WTC11 (cell line): ENCODE measurements at regions not wholly inside any gene's neighbourhood (a gene's known extent, or its start where the extent isn't known, plus 50 kb on each side); places are given as distances from the start of the nearest gene placed in this dataset.

ENCODE experiments used
- ATAC-seq: fragments of 200-7000 bp; cut with Tn5 transposase; 2 replicates; pipeline ENCODE4 v1.10.0; 2021; ENCODE audit warnings: mild to moderate bottlenecking, moderate library complexity
- CTCF ChIA-PET: fragments of 300-600 bp; sonication (Branson Sonifier 250); formaldehyde crosslinking; loops from one replicate; lab custom pipeline; 2021; ENCODE audit warnings: antibody characterized with exemption; lab: Charles Lee
- POLR2A ChIA-PET: fragments of 350-600 bp; sonication (Branson Sonifier 250); formaldehyde crosslinking; loops from one replicate; lab custom pipeline; 2021; ENCODE audit warnings: antibody characterized with exemption; lab: Charles Lee
- DNase-seq: peaks from one replicate; pipeline ENCODE4 v3.0.0; 2021; ENCODE audit warnings: low spot score
- H3K27ac Mint-ChIP-seq: 2 replicates; pipeline ENCODE4 v1.8.0; 2021; ENCODE audit warnings: mixed read lengths
- H3K27me3 Mint-ChIP-seq: 2 replicates; pipeline ENCODE4 v1.8.0; 2021; ENCODE audit warnings: low read depth, mild to moderate bottlenecking, moderate library complexity, mixed read lengths
- H3K36me3 Mint-ChIP-seq: 2 replicates; pipeline ENCODE4 v1.8.0; 2021; ENCODE audit warnings: mixed read lengths
- H3K4me1 Mint-ChIP-seq: 2 replicates; pipeline ENCODE4 v1.8.0; 2022; ENCODE audit warnings: mixed read lengths
- H3K4me3 Mint-ChIP-seq: 2 replicates; pipeline ENCODE4 v1.8.0; 2021; ENCODE audit warnings: mild to moderate bottlenecking, moderate library complexity, mixed read lengths
- H3K9me3 Mint-ChIP-seq: 2 replicates; pipeline ENCODE4 v1.8.0; 2021; ENCODE audit warnings: mixed read lengths
- ATF1 ChIP-seq: sonication (generic); formaldehyde crosslinking; IDR thresholded peaks from 2 replicates; pipeline ENCODE4 v1.8.1; 2023; ENCODE audit warnings: mild to moderate bottlenecking, moderate library complexity, missing genetic modification reagents
- CREM ChIP-seq: sonication (generic); formaldehyde crosslinking; IDR thresholded peaks from 2 replicates; pipeline ENCODE4 v1.8.1; 2022; ENCODE audit warnings: mild to moderate bottlenecking, missing genetic modification reagents, moderate library complexity
- E2F1 ChIP-seq: sonication (generic); formaldehyde crosslinking; IDR thresholded peaks from 2 replicates; pipeline ENCODE4 v1.8.0; 2022; ENCODE audit warnings: mild to moderate bottlenecking, missing genetic modification reagents
- E2F4 ChIP-seq: sonication (generic); formaldehyde crosslinking; IDR thresholded peaks from 2 replicates; pipeline ENCODE4 v1.8.1; 2022; ENCODE audit warnings: low read depth, mild to moderate bottlenecking, moderate library complexity, missing genetic modification reagents, borderline replicate concordance
- EMX1 ChIP-seq: fragments of 250-450 bp; sonication (Bioruptor Pico); IDR thresholded peaks from 2 replicates; pipeline ENCODE4 v1.8.0; 2021; ENCODE audit warnings: mild to moderate bottlenecking
- KAT7 ChIP-seq: sonication (generic); formaldehyde crosslinking; IDR thresholded peaks from 2 replicates; pipeline ENCODE4 v1.8.1; 2023; ENCODE audit warnings: missing genetic modification reagents, mild to moderate bottlenecking, borderline replicate concordance
- MXD4 ChIP-seq: fragments of 250-450 bp; sonication (Bioruptor Pico); IDR thresholded peaks from 2 replicates; pipeline ENCODE4 v1.8.0; 2021; ENCODE audit warnings: mild to moderate bottlenecking, moderate library complexity, borderline replicate concordance
- NFATC4 ChIP-seq: fragments of 250-450 bp; sonication (Bioruptor Pico); IDR thresholded peaks from 2 replicates; pipeline ENCODE4 v1.9.0; 2021; ENCODE audit warnings: mild to moderate bottlenecking
- PRRX2 ChIP-seq: fragments of 250-450 bp; sonication (Bioruptor Pico); IDR thresholded peaks from 2 replicates; pipeline ENCODE4 v1.8.0; 2021; ENCODE audit warnings: mild to moderate bottlenecking
- RORB ChIP-seq: fragments of 250-450 bp; sonication (Bioruptor Pico); IDR thresholded peaks from 2 replicates; pipeline ENCODE4 v1.9.0; 2021; ENCODE audit warnings: mild to moderate bottlenecking
- TCF7 ChIP-seq: sonication (generic); formaldehyde crosslinking; IDR thresholded peaks from 2 replicates; pipeline ENCODE4 v1.8.0; 2022; ENCODE audit warnings: mild to moderate bottlenecking, low read depth, missing genetic modification reagents, moderate library complexity
- ZNF138 ChIP-seq: sonication (generic); formaldehyde crosslinking; conservative IDR thresholded peaks from 2 replicates; pipeline ENCODE4 v1.8.1; 2022; ENCODE audit warnings: mild to moderate bottlenecking, moderate library complexity, missing genetic modification reagents
- TF ChIP-seq, protein P1 (sequence below): sonication (generic); formaldehyde crosslinking; IDR thresholded peaks from 2 replicates; pipeline ENCODE4 v1.8.0; 2023; ENCODE audit warnings: mild to moderate bottlenecking, missing genetic modification reagents
- TF ChIP-seq, protein P2 (sequence below): sonication (generic); formaldehyde crosslinking; IDR thresholded peaks from 2 replicates; pipeline ENCODE4 v1.8.0; 2023; ENCODE audit warnings: missing genetic modification reagents, mild to moderate bottlenecking, borderline replicate concordance
- TF ChIP-seq, protein P3 (sequence below): sonication (generic); formaldehyde crosslinking; IDR thresholded peaks from 2 replicates; pipeline ENCODE4 v1.8.0; 2023; ENCODE audit warnings: missing genetic modification reagents

GRCh38 chr3:6719999-6720398 lies 140.9 kb upstream of the GRM7 start (continued):
- TF ChIP-seq, protein P1, sequence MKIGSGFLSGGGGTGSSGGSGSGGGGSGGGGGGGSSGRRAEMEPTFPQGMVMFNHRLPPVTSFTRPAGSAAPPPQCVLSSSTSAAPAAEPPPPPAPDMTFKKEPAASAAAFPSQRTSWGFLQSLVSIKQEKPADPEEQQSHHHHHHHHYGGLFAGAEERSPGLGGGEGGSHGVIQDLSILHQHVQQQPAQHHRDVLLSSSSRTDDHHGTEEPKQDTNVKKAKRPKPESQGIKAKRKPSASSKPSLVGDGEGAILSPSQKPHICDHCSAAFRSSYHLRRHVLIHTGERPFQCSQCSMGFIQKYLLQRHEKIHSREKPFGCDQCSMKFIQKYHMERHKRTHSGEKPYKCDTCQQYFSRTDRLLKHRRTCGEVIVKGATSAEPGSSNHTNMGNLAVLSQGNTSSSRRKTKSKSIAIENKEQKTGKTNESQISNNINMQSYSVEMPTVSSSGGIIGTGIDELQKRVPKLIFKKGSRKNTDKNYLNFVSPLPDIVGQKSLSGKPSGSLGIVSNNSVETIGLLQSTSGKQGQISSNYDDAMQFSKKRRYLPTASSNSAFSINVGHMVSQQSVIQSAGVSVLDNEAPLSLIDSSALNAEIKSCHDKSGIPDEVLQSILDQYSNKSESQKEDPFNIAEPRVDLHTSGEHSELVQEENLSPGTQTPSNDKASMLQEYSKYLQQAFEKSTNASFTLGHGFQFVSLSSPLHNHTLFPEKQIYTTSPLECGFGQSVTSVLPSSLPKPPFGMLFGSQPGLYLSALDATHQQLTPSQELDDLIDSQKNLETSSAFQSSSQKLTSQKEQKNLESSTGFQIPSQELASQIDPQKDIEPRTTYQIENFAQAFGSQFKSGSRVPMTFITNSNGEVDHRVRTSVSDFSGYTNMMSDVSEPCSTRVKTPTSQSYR (CRISPR knock-in tag): no peak
- TF ChIP-seq E2F4: no peak

DNA sequence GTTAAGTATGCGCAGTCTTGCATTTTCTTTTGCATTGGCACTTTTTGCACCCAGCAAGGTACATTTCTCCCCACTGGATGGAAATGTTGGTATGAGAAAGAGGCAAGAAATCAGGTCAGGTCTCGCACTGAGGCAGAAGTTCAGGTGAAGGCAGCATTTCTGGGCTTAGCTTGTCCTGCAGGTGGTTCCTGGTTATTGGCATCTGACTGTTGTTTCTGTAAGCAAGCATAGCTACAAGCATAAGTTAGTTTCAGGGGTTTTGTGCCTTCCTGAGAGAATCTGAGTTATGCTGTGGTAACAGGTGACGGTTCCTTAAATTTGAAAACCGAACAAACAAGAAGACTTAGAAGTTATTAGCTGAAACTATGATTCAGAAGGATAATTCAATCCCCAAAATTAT lies 139.4 kb upstream of the GRM7 start:
- Mint-ChIP-seq H3K4me3 (no peak overlapping the region), H3K27me3 (no peaks in the 10 kb centered on the region), H3K36me3 (peaks cover 28% of the 10 kb centered on the region), H3K4me1 (no peaks in the 10 kb centered on the region), H3K27ac (no peak overlapping the region), H3K9me3 (peaks cover 41% of the 10 kb centered on the region)
- CTCF ChIA-PET: no interaction called here
- TF ChIP-seq, protein P1 (CRISPR knock-in tag): no peak
- TF ChIP-seq ATF1 (CRISPR knock-in tag) (no peak), E2F1 (no peak), CREM (no peak), PRRX2 (CRISPR knock-in tag) (no peak), ZNF138 (CRISPR knock-in tag) (no peak), EMX1 (CRISPR knock-in tag) (no peak)
- TF ChIP-seq, protein P2, sequence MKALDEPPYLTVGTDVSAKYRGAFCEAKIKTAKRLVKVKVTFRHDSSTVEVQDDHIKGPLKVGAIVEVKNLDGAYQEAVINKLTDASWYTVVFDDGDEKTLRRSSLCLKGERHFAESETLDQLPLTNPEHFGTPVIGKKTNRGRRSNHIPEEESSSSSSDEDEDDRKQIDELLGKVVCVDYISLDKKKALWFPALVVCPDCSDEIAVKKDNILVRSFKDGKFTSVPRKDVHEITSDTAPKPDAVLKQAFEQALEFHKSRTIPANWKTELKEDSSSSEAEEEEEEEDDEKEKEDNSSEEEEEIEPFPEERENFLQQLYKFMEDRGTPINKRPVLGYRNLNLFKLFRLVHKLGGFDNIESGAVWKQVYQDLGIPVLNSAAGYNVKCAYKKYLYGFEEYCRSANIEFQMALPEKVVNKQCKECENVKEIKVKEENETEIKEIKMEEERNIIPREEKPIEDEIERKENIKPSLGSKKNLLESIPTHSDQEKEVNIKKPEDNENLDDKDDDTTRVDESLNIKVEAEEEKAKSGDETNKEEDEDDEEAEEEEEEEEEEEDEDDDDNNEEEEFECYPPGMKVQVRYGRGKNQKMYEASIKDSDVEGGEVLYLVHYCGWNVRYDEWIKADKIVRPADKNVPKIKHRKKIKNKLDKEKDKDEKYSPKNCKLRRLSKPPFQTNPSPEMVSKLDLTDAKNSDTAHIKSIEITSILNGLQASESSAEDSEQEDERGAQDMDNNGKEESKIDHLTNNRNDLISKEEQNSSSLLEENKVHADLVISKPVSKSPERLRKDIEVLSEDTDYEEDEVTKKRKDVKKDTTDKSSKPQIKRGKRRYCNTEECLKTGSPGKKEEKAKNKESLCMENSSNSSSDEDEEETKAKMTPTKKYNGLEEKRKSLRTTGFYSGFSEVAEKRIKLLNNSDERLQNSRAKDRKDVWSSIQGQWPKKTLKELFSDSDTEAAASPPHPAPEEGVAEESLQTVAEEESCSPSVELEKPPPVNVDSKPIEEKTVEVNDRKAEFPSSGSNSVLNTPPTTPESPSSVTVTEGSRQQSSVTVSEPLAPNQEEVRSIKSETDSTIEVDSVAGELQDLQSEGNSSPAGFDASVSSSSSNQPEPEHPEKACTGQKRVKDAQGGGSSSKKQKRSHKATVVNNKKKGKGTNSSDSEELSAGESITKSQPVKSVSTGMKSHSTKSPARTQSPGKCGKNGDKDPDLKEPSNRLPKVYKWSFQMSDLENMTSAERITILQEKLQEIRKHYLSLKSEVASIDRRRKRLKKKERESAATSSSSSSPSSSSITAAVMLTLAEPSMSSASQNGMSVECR (CRISPR knock-in tag): no peak
- TF ChIP-seq, protein P3, sequence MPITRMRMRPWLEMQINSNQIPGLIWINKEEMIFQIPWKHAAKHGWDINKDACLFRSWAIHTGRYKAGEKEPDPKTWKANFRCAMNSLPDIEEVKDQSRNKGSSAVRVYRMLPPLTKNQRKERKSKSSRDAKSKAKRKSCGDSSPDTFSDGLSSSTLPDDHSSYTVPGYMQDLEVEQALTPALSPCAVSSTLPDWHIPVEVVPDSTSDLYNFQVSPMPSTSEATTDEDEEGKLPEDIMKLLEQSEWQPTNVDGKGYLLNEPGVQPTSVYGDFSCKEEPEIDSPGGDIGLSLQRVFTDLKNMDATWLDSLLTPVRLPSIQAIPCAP: no peak
- ATAC-seq: no peak
- no peak for DNase-seq
- POLR2A ChIA-PET: no interaction called here

- no peak for DNase-seq
- POLR2A ChIA-PET: no interaction called here
- peaks cover 27% of the 10 kb centered on the region for H3K36me3 Mint-ChIP-seq
- TF ChIP-seq MXD4 (CRISPR knock-in tag) (no peak), RORB (CRISPR knock-in tag) (no peak), KAT7 (CRISPR knock-in tag) (no peak), NFATC4 (no peak), TCF7 (CRISPR knock-in tag) (no peak), ZNF138 (CRISPR knock-in tag) (no peak)
- TF ChIP-seq, protein P1 (CRISPR knock-in tag): no peak
Measured at GRCh38 chr3:6723205-6723604, 137.7 kb upstream of the GRM7 start.

More at GRCh38 chr3:6723205-6723604, 137.7 kb upstream of the GRM7 start:
- no peak overlapping the region for H3K4me3 Mint-ChIP-seq
- CTCF ChIA-PET: no interaction called here
- H3K27me3 Mint-ChIP-seq: no peaks in the 10 kb centered on the region
- H3K9me3 Mint-ChIP-seq: peaks cover 41% of the 10 kb centered on the region
- no peaks in the 10 kb centered on the region for H3K4me1 Mint-ChIP-seq
- no peak for ATAC-seq
- no peak overlapping the region for H3K27ac Mint-ChIP-seq
